Ovary (tissue), 7 donors: ENCODE measurements at regions not wholly inside any gene's neighbourhood (a gene's known extent, or its start where the extent isn't known, plus 50 kb on each side); places are given as distances from the start of the nearest gene placed in this dataset.

Source experiments
- DNase-seq, 5 donors: peaks; one replicate each; pipeline ENCODE4 v3.0.0-alpha.2; 2019 to 2020
- H3K27ac ChIP-seq, 2 donors: fragments of 200-600 bp; one replicate each; pipeline versions ENCODE4 v1.5.1 to v1.8.0; 2019 to 2022
- H3K27me3 ChIP-seq: fragments of 200-600 bp; one replicate; pipeline ENCODE4 v1.8.0; 2022
- H3K36me3 ChIP-seq: fragments of 200-600 bp; sonication (generic); one replicate; pipeline ENCODE4 v1.5.1; 2019
- H3K4me1 ChIP-seq: one replicate; pipeline ENCODE4 v1.8.1; 2013; ENCODE audit warnings: mild to moderate bottlenecking, moderate library complexity; ENCODE audit not compliant: insufficient read depth
- H3K4me3 ChIP-seq: fragments of 200-600 bp; sonication (generic); one replicate; pipeline ENCODE4 v1.5.1; 2017
- H3K9me3 ChIP-seq, 2 donors: fragments of 200-600 bp in 1 of 2; sonication (generic) in 1 of 2; one replicate each; pipeline versions ENCODE4 v1.5.1 to v1.8.1; 2013 to 2019; ENCODE audit warnings: mild to moderate bottlenecking in 1 of 2, moderate library complexity in 1 of 2
- EP300 ChIP-seq: sonication (generic); formaldehyde crosslinking; IDR thresholded peaks from one replicate; pipeline ENCODE4 v1.6.1; 2017; ENCODE audit warnings: antibody characterized with exemption
- POLR2A ChIP-seq: fragments of 450-650 bp; IDR thresholded peaks from one replicate; pipeline ENCODE4 v1.6.1; 2017; ENCODE audit warnings: antibody characterized with exemption, mild to moderate bottlenecking, moderate library complexity
- WGBS, 3 donors: extraction: QIAGEN DNeasy Blood & Tissue Kit in 1 of 3; methylation state at CpG; one replicate each; pipeline versions ENCODE4 v1.1.5 to v1.1.7; 2013 to 2017; 5-methylcytosine and 5-hydroxymethylcytosine counted together
- intact Hi-C, 4 donors: fragments of 100-400 bp; cut with DNase I; formaldehyde crosslinking; loops; one replicate each; pipeline versions ENCODE4 v1.11.0 to v1.15.1; 2022 to 2023
- TF ChIP-seq, protein P1 (sequence below), 3 donors: fragments of 450-650 bp in 2 of 3; fragments of 200-600 bp in 1 of 3; IDR thresholded peaks; one replicate each; pipeline versions ENCODE4 v1.5.1 to v1.8.0; 2016 to 2022; ENCODE audit warnings: antibody characterized with exemption in 3 of 3, mild to moderate bottlenecking in 1 of 3
- donor health status: DM: no; HTN: no; CAD: no; lungs with moderate emphysema.
- donor health status: DM: no; HTN: no; CAD: no.
- donor health status: Bipolar disorder and iron deficiency.
- donor health status: DM: no; HTN: no; CAD: no.
- donor health status: DM: yes; HTN: yes; CAD: no.

DNA sequence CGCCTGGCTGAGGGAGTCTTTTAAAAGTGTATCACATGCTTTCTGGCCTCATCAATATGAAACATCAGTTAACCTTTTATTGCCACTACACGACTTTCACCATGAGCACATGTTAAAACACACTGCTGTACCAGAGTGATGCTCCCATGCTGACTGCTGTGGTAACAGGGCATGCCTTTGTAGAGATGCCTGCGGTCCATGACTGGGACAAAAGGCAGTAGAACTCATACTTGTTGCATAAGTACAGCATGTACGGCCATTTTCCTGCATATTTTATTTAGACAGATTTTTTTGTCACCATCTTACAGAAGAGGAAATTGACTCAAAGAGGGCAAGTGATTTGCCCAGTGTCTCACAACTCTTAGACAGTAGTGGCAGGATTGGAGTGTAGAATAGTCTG is 105.7 kb upstream of the ADAMTSL1 start:
- Histone ChIP-seq H3K4me3 (no peak overlapping the region), H3K27ac (no peak overlapping the region), H3K36me3 (no peaks in the 10 kb centered on the region), H3K4me1 (no peaks in the 10 kb centered on the region), H3K9me3 (no peaks in the 10 kb centered on the region), H3K27me3 (no peaks in the 10 kb centered on the region)
- TF ChIP-seq, protein P1, sequence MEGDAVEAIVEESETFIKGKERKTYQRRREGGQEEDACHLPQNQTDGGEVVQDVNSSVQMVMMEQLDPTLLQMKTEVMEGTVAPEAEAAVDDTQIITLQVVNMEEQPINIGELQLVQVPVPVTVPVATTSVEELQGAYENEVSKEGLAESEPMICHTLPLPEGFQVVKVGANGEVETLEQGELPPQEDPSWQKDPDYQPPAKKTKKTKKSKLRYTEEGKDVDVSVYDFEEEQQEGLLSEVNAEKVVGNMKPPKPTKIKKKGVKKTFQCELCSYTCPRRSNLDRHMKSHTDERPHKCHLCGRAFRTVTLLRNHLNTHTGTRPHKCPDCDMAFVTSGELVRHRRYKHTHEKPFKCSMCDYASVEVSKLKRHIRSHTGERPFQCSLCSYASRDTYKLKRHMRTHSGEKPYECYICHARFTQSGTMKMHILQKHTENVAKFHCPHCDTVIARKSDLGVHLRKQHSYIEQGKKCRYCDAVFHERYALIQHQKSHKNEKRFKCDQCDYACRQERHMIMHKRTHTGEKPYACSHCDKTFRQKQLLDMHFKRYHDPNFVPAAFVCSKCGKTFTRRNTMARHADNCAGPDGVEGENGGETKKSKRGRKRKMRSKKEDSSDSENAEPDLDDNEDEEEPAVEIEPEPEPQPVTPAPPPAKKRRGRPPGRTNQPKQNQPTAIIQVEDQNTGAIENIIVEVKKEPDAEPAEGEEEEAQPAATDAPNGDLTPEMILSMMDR (IDR thresholded peaks at IDR 0.05) = no peak
- TF ChIP-seq EP300 (no peak), POLR2A (no peak)
- DNase-seq = no peak
- WGBS, 3 donors = 93 to 98% (median 98%) methylated on average over 4 of the region's 4 CpGs
- intact Hi-C loops = no loop called here

DNA sequence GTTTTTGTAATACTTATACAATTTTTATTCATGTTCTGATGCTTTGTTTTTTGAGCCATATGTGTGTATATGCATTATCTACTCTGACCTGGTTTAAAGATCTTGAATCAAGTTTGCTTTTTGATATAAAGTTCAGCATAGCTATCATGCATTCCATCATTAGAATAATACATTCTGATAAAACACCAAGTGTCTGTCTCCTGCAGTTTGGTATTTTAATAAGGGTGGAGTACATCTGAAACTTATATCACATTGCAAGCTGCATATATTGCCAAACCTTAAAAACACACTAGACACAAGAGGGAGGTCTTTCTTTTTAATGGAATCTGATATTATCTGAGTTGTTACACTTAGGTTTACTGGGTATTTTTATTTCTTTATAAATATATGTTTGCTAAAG is 102.8 kb upstream of the ADAMTSL1 start:
- Histone ChIP-seq H3K27me3 (no peaks in the 10 kb centered on the region), H3K9me3 (no peaks in the 10 kb centered on the region), H3K4me1 (no peaks in the 10 kb centered on the region), H3K36me3 (no peaks in the 10 kb centered on the region), H3K27ac (no peak overlapping the region), H3K4me3 (no peak overlapping the region)
- DNase-seq = no peak
- TF ChIP-seq EP300 = no peak
- TF ChIP-seq, protein P1 (IDR thresholded peaks at IDR 0.05) = no peak
- no peak for TF ChIP-seq POLR2A
- intact Hi-C loops = no loop called here

DNA sequence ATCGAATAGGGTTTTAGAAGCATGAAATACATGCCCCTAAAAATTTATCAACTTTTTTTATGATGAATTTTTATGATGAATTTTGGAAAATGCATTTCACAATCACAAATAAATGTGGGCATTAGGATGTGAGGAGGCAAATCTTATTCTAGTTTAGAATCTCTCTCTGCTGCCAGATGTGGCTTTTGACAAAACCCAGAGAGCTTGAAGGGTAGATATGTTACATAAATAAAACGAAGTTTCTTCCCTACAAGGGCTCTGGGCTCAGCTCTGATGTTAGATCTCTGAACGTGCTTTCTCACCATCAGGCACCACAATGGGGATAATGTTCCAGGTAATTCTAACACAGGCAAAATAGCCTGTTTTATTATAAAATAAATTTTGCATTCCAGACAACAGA is 102.3 kb upstream of the ADAMTSL1 start:
- DNase-seq = no peak
- H3K9me3 ChIP-seq = no peaks in the 10 kb centered on the region
- H3K4me3 ChIP-seq = no peak overlapping the region
- no peak for TF ChIP-seq EP300
- TF ChIP-seq, protein P1 (IDR thresholded peaks at IDR 0.05) = no peak
- TF ChIP-seq POLR2A = no peak
- intact Hi-C loops = no loop called here
- H3K36me3 ChIP-seq = no peaks in the 10 kb centered on the region
- no peak overlapping the region for H3K27ac ChIP-seq
- no peaks in the 10 kb centered on the region for H3K27me3 ChIP-seq
- H3K4me1 ChIP-seq = no peaks in the 10 kb centered on the region
- 55 to 59% (median 57%) methylated on average over 3 of the region's 3 CpGs for WGBS, 3 donors

GRCh38 chr9:18379073-18379811 is 94.7 kb upstream of the ADAMTSL1 start:
- intact Hi-C loops = no loop called here
- H3K9me3 ChIP-seq = no peaks in the 10 kb centered on the region
- H3K27me3 ChIP-seq = no peaks in the 10 kb centered on the region
- WGBS, 3 donors = 74 to 79% (median 79%) methylated on average over 5 of the region's 5 CpGs
- no peak overlapping the region for H3K4me3 ChIP-seq
- no peaks in the 10 kb centered on the region for H3K4me1 ChIP-seq
- no peak for DNase-seq
- no peak overlapping the region for H3K27ac ChIP-seq
- H3K36me3 ChIP-seq = no peaks in the 10 kb centered on the region
- TF ChIP-seq POLR2A = no peak
- TF ChIP-seq, protein P1 (IDR thresholded peaks at IDR 0.05) = no peak
- no peak for TF ChIP-seq EP300
